ENCODE measurements at regions not wholly inside any gene's neighbourhood (a gene's known extent, or its start where the extent isn't known, plus 50 kb on each side); places are given as distances from the start of the nearest gene placed in this dataset.
"Not testable (repeated sequence)": the region's sequence is repeated elsewhere in the genome, so short reads cannot be mapped to it uniquely, and the experiment has no call there.

DNA sequence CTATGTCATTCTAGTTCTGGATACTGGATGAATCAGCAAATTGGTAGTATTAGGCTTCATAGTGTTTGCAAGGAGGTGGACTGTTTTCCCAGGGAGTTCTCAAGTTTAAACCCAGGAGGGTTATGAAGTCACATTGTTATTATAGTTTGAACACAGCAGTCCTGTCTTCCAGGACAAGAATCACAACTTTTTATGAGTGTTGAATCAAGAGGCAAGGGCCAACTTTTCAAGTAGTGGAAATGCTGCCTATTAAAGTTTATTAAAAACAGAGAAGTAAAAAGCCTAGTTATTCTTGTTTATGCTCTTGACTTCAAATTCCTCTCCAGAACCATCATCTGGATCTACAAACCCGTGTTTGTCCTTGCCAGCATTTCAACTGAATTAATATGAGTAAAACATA lies 86.3 kb upstream of the GOT2 start:
- DNase-seq (ENCODE audit: low read depth) = no peak

- peak; percentile 1 for DNase-seq (ENCODE audit: low read depth)
Observed at GRCh38 chr16:58815181-58815888, 81.2 kb upstream of the GOT2 start.

GRCh38 chr16:58814348-58814801 lies 80.3 kb upstream of the GOT2 start:
- DNase-seq (ENCODE audit: low read depth) = peak; percentile 24

GRCh38 chr16:58809213-58809612 lies 75.1 kb upstream of the GOT2 start:
- DNase-seq (ENCODE audit: low read depth) = no peak

- DNase-seq (ENCODE audit: low read depth) = no peak
Observed at GRCh38 chr16:58807276-58807675, 73.2 kb upstream of the GOT2 start.

DNA sequence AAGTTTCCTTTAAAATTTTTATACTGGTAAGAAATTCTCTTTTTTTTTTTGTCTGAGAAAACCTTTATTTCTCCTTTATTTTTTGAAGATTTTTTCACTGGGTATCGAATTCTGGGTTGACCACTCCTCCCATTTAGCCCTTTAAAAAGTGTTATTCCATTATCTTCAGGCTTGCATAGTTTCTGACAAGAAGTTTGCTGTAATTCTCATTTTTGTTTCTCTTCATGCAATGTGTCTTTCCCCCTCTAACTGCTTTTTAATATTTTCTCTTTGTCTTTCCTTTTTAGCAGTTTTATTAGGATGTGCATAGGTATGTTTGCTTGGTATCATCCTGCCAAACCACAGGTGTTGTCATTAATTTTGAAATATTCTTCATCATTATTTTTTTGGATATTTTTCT lies 67.7 kb upstream of the GOT2 start:
- no peak for DNase-seq (ENCODE audit: low read depth)

GRCh38 chr16:58797137-58797801 lies 63.2 kb upstream of the GOT2 start:
- DNase-seq (ENCODE audit: low read depth) = no peak

DNA sequence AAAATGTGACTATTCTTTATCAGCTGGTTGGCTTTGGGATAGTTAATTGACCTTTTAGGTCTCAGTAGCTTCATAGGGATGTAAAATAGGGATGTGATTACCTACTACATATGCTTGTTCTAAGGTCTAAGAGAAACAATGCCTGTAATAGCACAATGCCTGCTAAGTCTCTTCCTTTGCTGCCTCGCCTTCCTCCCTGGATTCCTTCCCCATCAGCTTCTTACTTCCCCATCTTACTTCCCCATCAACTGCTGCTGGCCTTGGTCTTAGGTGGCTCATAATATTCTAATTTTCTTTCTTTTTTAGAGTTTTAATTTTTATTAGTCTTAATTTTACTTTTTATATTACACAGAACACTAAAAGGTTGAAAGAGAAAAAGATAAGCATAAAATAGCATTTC lies 59.2 kb upstream of the GOT2 start:
- DNase-seq (ENCODE audit: low read depth) = no peak

DNA sequence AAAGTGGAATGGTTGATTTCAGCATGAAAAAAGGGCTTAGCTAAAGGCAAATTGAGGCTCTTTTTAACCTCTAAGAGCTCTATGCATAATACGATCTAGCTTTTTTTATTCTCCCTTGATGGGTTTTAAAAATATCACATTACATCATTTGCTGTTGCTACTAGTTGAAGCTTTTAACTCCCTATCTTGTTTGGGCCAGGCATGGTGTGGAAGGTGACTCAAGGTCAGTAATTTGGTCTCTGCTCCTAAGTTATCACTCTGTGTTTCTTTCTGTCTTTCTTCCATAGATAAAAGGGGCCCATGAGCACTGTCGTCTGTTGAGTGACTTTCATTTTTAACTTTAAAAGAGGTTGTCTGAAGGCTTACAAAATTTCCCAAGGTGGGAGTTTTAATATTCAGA lies 58.1 kb upstream of the GOT2 start:
- DNase-seq (ENCODE audit: low read depth) = no peak

GRCh38 chr16:58790816-58791557 lies 56.9 kb upstream of the GOT2 start:
- not testable (repeated sequence) for DNase-seq (ENCODE audit: low read depth)

- no peak for DNase-seq (ENCODE audit: low read depth)
Observed at GRCh38 chr16:58789351-58789750, 55.2 kb upstream of the GOT2 start.
